Loucy (cell line): ENCODE measurements at regions not wholly inside any gene's neighbourhood (a gene's known extent, or its start where the extent isn't known, plus 50 kb on each side); places are given as distances from the start of the nearest gene placed in this dataset.

Experiments
- H2AFZ ChIP-seq: fragments of 200-600 bp; sonication (generic); 2 replicates; pipeline ENCODE4 v1.6.0; 2016; ENCODE audit warnings: antibody characterized with exemption, mild to moderate bottlenecking, low read length, moderate library complexity
- H3F3A ChIP-seq: fragments of 200-600 bp; 2 replicates; pipeline ENCODE4 v1.6.0; 2016; ENCODE audit warnings: antibody characterized with exemption, low read depth, mild to moderate bottlenecking
- H3K27me3 ChIP-seq: fragments of 200-600 bp; sonication (generic); 2 replicates; pipeline ENCODE4 v1.6.1; 2014; ENCODE audit warnings: low read length, mild to moderate bottlenecking; ENCODE audit not compliant: insufficient read depth, poor library complexity, severe bottlenecking
- H3K36me3 ChIP-seq: fragments of 200-600 bp; sonication (generic); 2 replicates; pipeline ENCODE4 v1.6.1; 2016; ENCODE audit warnings: low read length; ENCODE audit not compliant: insufficient read depth
- H3K4me1 ChIP-seq: fragments of 200-600 bp; sonication (generic); 2 replicates; pipeline ENCODE4 v1.5.1; 2014; ENCODE audit warnings: low read length, mild to moderate bottlenecking; ENCODE audit not compliant: insufficient read depth, poor library complexity, severe bottlenecking
- H3K4me2 ChIP-seq: fragments of 200-600 bp; sonication (generic); 2 replicates; pipeline ENCODE4 v1.6.0; 2014; ENCODE audit warnings: antibody characterized with exemption, low read length, low read depth, mild to moderate bottlenecking; ENCODE audit not compliant: poor library complexity, severe bottlenecking
- H3K4me3 ChIP-seq: fragments of 200-600 bp; sonication (generic); 2 replicates; pipeline ENCODE4 v1.5.1; 2014; ENCODE audit warnings: low read length, mild to moderate bottlenecking, mixed read lengths; ENCODE audit not compliant: poor library complexity, severe bottlenecking
- H3K79me2 ChIP-seq: fragments of 200-600 bp; sonication (generic); 2 replicates; pipeline ENCODE4 v1.6.1; 2014; ENCODE audit warnings: low read length; ENCODE audit not compliant: insufficient read depth
- H3K9ac ChIP-seq: fragments of 200-600 bp; sonication (generic); 2 replicates; pipeline ENCODE4 v1.6.0; 2014; ENCODE audit warnings: mild to moderate bottlenecking, low read depth, low read length, moderate library complexity; ENCODE audit not compliant: poor library complexity, severe bottlenecking
- H3K9me2 ChIP-seq: fragments of 200-600 bp; sonication (generic); replicated peaks from 2 replicates; pipeline ENCODE4 v1.6.1; 2016; ENCODE audit warnings: low read depth, low read length, mixed read lengths
- H3K9me3 ChIP-seq: fragments of 200-600 bp; sonication (generic); 2 replicates; pipeline ENCODE4 v1.6.1; 2014; ENCODE audit warnings: mild to moderate bottlenecking, antibody characterized with exemption, low read length, low read depth; ENCODE audit not compliant: insufficient read depth
- H4K20me1 ChIP-seq: fragments of 200-600 bp; sonication (generic); 2 replicates; pipeline ENCODE4 v1.6.0; 2014; ENCODE audit warnings: antibody characterized with exemption, low read length, mild to moderate bottlenecking; ENCODE audit not compliant: insufficient read depth, poor library complexity, severe bottlenecking
- EZH2phosphoT487 ChIP-seq: fragments of 200-600 bp; IDR thresholded peaks from 2 replicates; pipeline ENCODE4 v1.6.1; 2018; ENCODE audit warnings: antibody characterized with exemption, mild to moderate bottlenecking, moderate library complexity, borderline replicate concordance
- TF ChIP-seq, protein P1 (sequence below): fragments of 200-600 bp; sonication (generic); conservative IDR thresholded peaks from 2 replicates; pipeline ENCODE4 v1.5.1; 2014; ENCODE audit warnings: mild to moderate bottlenecking, antibody characterized with exemption, low read length

DNA sequence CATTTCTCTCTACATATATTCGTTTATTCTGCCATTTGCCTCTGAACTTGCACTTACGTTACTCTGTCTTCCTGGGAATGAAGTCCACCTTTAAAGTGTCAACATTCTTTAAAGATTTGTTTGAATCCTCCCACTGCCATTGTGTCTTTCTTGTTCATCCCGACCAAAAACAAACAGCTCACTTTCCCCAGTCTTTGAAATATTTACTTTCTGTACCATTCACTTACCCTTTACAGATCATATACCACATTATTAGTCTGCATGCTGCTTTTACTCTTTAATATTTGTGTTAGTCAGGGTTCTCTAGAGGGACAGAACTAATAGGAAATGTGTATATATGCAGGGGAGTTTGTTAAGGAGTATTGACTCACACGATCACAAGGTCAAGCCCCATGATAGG is 176.6 kb upstream of the STARD13 start:
- no peak overlapping the region for H3K4me3 ChIP-seq
- no peaks in the 10 kb centered on the region for H3K27me3 ChIP-seq
- no peaks in the 10 kb centered on the region for H4K20me1 ChIP-seq
- no peak for TF ChIP-seq EZH2phosphoT487
- TF ChIP-seq, protein P1, sequence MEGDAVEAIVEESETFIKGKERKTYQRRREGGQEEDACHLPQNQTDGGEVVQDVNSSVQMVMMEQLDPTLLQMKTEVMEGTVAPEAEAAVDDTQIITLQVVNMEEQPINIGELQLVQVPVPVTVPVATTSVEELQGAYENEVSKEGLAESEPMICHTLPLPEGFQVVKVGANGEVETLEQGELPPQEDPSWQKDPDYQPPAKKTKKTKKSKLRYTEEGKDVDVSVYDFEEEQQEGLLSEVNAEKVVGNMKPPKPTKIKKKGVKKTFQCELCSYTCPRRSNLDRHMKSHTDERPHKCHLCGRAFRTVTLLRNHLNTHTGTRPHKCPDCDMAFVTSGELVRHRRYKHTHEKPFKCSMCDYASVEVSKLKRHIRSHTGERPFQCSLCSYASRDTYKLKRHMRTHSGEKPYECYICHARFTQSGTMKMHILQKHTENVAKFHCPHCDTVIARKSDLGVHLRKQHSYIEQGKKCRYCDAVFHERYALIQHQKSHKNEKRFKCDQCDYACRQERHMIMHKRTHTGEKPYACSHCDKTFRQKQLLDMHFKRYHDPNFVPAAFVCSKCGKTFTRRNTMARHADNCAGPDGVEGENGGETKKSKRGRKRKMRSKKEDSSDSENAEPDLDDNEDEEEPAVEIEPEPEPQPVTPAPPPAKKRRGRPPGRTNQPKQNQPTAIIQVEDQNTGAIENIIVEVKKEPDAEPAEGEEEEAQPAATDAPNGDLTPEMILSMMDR: no peak
- no peak overlapping the region for H3K9ac ChIP-seq
- H3K4me2 ChIP-seq: no peak overlapping the region
- H2AFZ ChIP-seq: no peak overlapping the region
- no peaks in the 10 kb centered on the region for H3K9me2 ChIP-seq
- H3K36me3 ChIP-seq: no peaks in the 10 kb centered on the region
- no peaks in the 10 kb centered on the region for H3F3A ChIP-seq
- H3K9me3 ChIP-seq: no peaks in the 10 kb centered on the region
- no peaks in the 10 kb centered on the region for H3K4me1 ChIP-seq
- no peaks in the 10 kb centered on the region for H3K79me2 ChIP-seq

DNA sequence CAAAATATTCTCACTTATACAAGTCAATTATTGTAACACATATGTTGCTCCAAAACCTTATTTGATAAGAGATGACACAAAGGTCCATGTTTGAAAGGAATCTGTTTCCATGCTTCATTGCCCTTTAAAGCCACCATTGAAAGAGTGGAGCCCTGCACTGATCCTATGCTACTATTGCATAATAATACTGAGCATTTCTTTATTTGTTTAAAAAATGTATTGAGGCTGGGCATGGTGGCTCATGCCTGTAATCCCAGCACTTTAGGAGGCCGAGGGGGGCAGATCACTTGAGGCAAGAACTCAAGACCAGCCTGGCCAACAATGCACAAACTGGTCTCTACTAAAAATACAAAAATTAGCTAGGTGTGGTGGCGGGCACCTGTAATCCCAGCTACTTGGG is 178.8 kb upstream of the STARD13 start:
- TF ChIP-seq, protein P1: no peak
- no peak for TF ChIP-seq EZH2phosphoT487
- H4K20me1 ChIP-seq: no peaks in the 10 kb centered on the region
- H3K79me2 ChIP-seq: no peaks in the 10 kb centered on the region

DNA sequence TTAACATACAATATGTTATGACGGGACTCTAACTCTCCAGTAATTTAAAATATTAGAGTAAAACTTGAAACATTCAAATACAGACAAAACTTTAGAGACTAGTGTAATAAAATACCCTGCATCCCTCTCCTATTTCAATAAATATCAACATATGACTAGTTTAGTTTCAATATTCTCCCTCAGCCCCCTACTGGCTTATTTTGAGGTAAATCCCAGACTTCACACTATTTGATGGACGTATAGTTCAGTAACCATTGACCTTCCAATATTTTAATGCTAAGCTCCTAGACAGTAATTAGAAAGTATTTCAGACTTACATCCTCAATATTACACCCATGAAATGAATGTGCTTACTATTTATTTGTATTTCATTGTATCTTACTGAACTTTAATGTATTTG is 180.7 kb upstream of the STARD13 start:
- H3K27me3 ChIP-seq: no peaks in the 10 kb centered on the region
- H3K9ac ChIP-seq: no peak overlapping the region
- H2AFZ ChIP-seq: no peak overlapping the region
- no peaks in the 10 kb centered on the region for H3K36me3 ChIP-seq
- TF ChIP-seq, protein P1: no peak; the same call in 1 of the 2 replicates
- no peak for TF ChIP-seq EZH2phosphoT487
- H3K9me2 ChIP-seq: no peaks in the 10 kb centered on the region
- no peaks in the 10 kb centered on the region for H3K79me2 ChIP-seq
- H3F3A ChIP-seq: no peaks in the 10 kb centered on the region
- no peaks in the 10 kb centered on the region for H4K20me1 ChIP-seq
- no peak overlapping the region for H3K4me3 ChIP-seq
- H3K9me3 ChIP-seq: no peaks in the 10 kb centered on the region
- no peaks in the 10 kb centered on the region for H3K4me1 ChIP-seq
- H3K4me2 ChIP-seq: no peak overlapping the region

More for the DNA sequence above, 178.8 kb upstream of the STARD13 start:
- no peak overlapping the region for H2AFZ ChIP-seq
- H3K4me3 ChIP-seq: no peak overlapping the region
- no peaks in the 10 kb centered on the region for H3K9me2 ChIP-seq
- no peaks in the 10 kb centered on the region for H3K27me3 ChIP-seq
- H3K4me2 ChIP-seq: no peak overlapping the region
- no peaks in the 10 kb centered on the region for H3F3A ChIP-seq
- H3K9me3 ChIP-seq: no peaks in the 10 kb centered on the region
- H3K36me3 ChIP-seq: no peaks in the 10 kb centered on the region
- no peaks in the 10 kb centered on the region for H3K4me1 ChIP-seq
- H3K9ac ChIP-seq: no peak overlapping the region
